GM23338 (cell line): ENCODE measurements at regions not wholly inside any gene's neighbourhood (a gene's known extent, or its start where the extent isn't known, plus 50 kb on each side); places are given as distances from the start of the nearest gene placed in this dataset.

ENCODE experiments used
- EZH2 ChIP-seq: fragments of 200-600 bp; sonication (generic); IDR thresholded peaks from one replicate; pipeline ENCODE4 v1.8.0; 2017; ENCODE audit warnings: antibody characterized with exemption, mild to moderate bottlenecking, low read depth; ENCODE audit not compliant: unreplicated experiment
- POLR2AphosphoS5 ChIP-seq: IDR thresholded peaks from 2 replicates; pipeline ENCODE4 v1.6.1; 2016; ENCODE audit warnings: antibody characterized with exemption, low read depth
- TF ChIP-seq, protein P1 (sequence below), 2 experiments: fragments of 200-600 bp in 1 of 2; sonication (generic) in 1 of 2; conservative IDR thresholded peaks; 2 replicates each; pipeline versions ENCODE4 v1.5.1 to v1.6.1; 2016 to 2017; ENCODE audit warnings: antibody characterized with exemption in 2 of 2, low read depth in 2 of 2, mild to moderate bottlenecking in 2 of 2, moderate library complexity in 1 of 2

DNA sequence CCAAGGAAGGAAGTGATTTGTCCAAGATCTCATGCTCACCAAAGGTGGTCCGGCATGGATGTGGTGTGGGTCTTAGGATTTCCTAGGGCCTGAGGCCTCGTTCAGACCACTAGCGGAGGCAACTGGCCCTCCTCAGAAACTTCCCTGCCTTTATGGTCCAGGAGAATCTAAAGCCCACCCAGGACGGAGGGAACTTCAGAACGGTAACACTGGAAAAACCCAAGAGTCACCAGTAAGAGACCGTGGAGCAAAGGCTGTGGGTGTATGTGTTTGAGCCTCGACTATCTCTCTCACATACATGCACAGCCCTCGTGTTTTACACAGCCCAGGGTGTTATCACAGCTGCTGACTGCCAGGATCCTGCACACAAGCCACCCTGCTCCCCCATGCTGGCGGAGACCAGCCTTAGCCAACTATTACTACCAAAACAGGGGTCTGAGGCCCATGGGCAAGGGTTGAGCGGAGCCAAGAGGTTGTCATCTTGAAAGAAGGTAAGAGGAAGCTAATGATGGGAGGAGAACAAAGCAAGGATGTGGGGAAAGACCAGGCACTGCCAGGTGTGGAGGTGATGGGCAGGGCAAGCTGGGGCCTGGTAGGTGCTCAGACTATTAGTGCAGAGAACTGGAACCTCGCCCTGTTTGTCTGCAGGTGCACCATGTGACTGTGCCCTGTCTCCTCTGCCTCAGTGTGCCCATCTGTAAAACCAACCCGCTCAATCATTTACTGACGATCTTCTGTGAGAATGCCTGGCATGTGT, 170.2 kb upstream of the ZMIZ1 start:
- TF ChIP-seq POLR2AphosphoS5, result no peak
- TF ChIP-seq, protein P1, sequence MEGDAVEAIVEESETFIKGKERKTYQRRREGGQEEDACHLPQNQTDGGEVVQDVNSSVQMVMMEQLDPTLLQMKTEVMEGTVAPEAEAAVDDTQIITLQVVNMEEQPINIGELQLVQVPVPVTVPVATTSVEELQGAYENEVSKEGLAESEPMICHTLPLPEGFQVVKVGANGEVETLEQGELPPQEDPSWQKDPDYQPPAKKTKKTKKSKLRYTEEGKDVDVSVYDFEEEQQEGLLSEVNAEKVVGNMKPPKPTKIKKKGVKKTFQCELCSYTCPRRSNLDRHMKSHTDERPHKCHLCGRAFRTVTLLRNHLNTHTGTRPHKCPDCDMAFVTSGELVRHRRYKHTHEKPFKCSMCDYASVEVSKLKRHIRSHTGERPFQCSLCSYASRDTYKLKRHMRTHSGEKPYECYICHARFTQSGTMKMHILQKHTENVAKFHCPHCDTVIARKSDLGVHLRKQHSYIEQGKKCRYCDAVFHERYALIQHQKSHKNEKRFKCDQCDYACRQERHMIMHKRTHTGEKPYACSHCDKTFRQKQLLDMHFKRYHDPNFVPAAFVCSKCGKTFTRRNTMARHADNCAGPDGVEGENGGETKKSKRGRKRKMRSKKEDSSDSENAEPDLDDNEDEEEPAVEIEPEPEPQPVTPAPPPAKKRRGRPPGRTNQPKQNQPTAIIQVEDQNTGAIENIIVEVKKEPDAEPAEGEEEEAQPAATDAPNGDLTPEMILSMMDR (conservative IDR thresholded peaks at IDR 0.05; ENCODE audit: low read depth in 2 of 2), result no peak
- no peak for TF ChIP-seq EZH2
